AG04450 (cell line): ENCODE measurements at regions not wholly inside any gene's neighbourhood (a gene's known extent, or its start where the extent isn't known, plus 50 kb on each side); places are given as distances from the start of the nearest gene placed in this dataset.

Experiments
- CTCF ChIA-PET: fragments of 300-600, 350-600 bp; formaldehyde crosslinking; extraction: SDS; loops from one replicate; lab custom pipeline; 2022; ENCODE audit warnings: antibody characterized with exemption, inconsistent platforms; lab: Charles Lee
- POLR2A ChIA-PET: fragments of 350-600 bp; formaldehyde crosslinking; extraction: SDS; loops from one replicate; lab custom pipeline; 2021; ENCODE audit warnings: antibody characterized with exemption, inconsistent platforms; lab: Yijun Ruan, JAX
- DNase-seq: peaks from one replicate; pipeline ENCODE4 v3.0.0-alpha.2; 2011; ENCODE audit warnings: low read depth, low spot score
- H3K27ac ChIP-seq: one replicate; pipeline ENCODE4 v1.5.1; 2012; ENCODE audit warnings: low read depth, low read length, control low read depth
- H3K27me3 ChIP-seq: one replicate; pipeline ENCODE4 v1.6.0; 2012; ENCODE audit warnings: low read length; ENCODE audit not compliant: control insufficient read depth, insufficient read depth
- H3K4me3 ChIP-seq: 2 replicates; pipeline ENCODE4 v1.5.1; 2011; ENCODE audit warnings: mild to moderate bottlenecking, low read depth, low read length, control low read depth
- H3K9me3 ChIP-seq: 2 replicates; pipeline ENCODE4 v1.5.1; 2012; ENCODE audit warnings: low read length; ENCODE audit not compliant: control insufficient read depth, insufficient read depth
- CTCF ChIP-seq: IDR thresholded peaks from 2 replicates; pipeline ENCODE4 v1.5.1; 2011; ENCODE audit warnings: low read depth, low read length, control low read depth, inconsistent platforms

GRCh38 chr5:98425640-98426039 lies 347.8 kb upstream of the RGMB start:
- no peak for TF ChIP-seq CTCF
- ChIA-PET CTCF (interaction anchor here (0.6 kb wide), 1 partner anchor 75 kb away, joined by 3 read pairs; no protein-coding TSS in a partner anchor), POLR2A (interaction anchor here (1.4 kb wide), 1 partner anchor 343 kb away, joined by 3 read pairs; no protein-coding TSS in a partner anchor)
- no peak overlapping the region for H3K4me3 ChIP-seq
- no peak overlapping the region for H3K27ac ChIP-seq
- H3K9me3 ChIP-seq: no peaks in the 10 kb centered on the region
- H3K27me3 ChIP-seq: no peaks in the 10 kb centered on the region
- no peak for DNase-seq

DNA sequence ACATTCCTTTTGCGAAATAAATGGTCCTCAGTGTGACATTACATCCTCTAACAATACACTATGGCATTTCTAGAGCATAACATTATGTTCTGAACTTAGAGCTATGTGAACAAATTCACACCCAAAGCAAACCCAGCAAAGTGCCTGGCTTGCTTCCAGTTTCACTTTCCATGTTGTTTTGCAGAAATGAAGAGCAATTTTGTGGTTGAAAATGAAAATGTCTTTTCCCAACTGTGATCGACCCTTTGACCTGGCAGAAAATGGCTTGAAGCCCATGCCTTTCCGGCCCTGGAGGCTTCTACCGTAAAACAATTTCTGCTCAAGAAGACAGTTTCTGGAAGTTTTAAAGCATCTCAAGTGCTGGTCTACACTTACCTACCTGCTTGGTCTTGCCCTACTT lies 344.7 kb upstream of the RGMB start:
- POLR2A ChIA-PET: no interaction called here
- no peaks in the 10 kb centered on the region for H3K9me3 ChIP-seq
- CTCF ChIA-PET: no interaction called here
- H3K27ac ChIP-seq: no peak overlapping the region
- no peaks in the 10 kb centered on the region for H3K27me3 ChIP-seq
- DNase-seq: no peak
- H3K4me3 ChIP-seq: no peak overlapping the region
- no peak for TF ChIP-seq CTCF

- TF ChIP-seq CTCF: no peak
- no peak overlapping the region for H3K27ac ChIP-seq
- CTCF ChIA-PET: interaction anchor here (2.1 kb wide), 1 partner anchor 337 kb away, joined by 5 read pairs; no protein-coding TSS in a partner anchor
- POLR2A ChIA-PET: no interaction called here
- peaks cover 15% of the 10 kb centered on the region for H3K9me3 ChIP-seq
- H3K27me3 ChIP-seq: no peaks in the 10 kb centered on the region
- DNase-seq: no peak
- no peak overlapping the region for H3K4me3 ChIP-seq
These were observed 341.1 kb upstream of the RGMB start for GRCh38 chr5:98432378-98432777.

- Histone ChIP-seq H3K27ac (no peak overlapping the region), H3K9me3 (peaks cover 15% of the 10 kb centered on the region), H3K27me3 (no peaks in the 10 kb centered on the region), H3K4me3 (no peak overlapping the region)
- no peak for TF ChIP-seq CTCF
- POLR2A ChIA-PET: no interaction called here
- CTCF ChIA-PET: interaction anchor here (2.1 kb wide), 1 partner anchor 337 kb away, joined by 5 read pairs; no protein-coding TSS in a partner anchor
- DNase-seq: no peak
These were observed 340.4 kb upstream of the RGMB start for GRCh38 chr5:98433022-98433421.

DNA sequence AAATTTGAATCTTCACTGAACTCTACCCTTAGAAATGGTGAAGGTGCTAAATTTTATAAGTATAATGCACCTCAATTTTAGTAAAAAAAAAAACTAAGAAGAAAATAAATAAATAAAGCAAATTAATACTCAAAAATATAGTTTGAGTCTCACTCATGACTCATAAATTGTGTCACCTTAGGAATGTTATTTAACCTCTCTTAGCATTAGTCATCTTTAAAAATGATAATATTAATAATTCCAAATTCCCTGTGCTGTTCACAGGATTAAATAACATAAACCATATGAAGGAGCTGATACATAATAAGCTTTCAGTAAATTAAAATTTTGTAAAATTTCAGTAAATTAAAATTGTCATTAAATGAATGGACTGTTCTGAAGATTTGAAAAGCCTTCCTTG lies 339.8 kb upstream of the RGMB start:
- Histone ChIP-seq H3K27ac (no peak overlapping the region), H3K9me3 (peaks cover 15% of the 10 kb centered on the region), H3K27me3 (no peaks in the 10 kb centered on the region), H3K4me3 (no peak overlapping the region)
- POLR2A ChIA-PET: no interaction called here
- no peak for DNase-seq
- CTCF ChIA-PET: interaction anchor here (2.1 kb wide), 1 partner anchor 336 kb away, joined by 5 read pairs; no protein-coding TSS in a partner anchor
- no peak for TF ChIP-seq CTCF
